Activated CD4-positive, alpha-beta T cell treated with anti-CD3 and anti-CD28 coated beads, Interleukin-2, amount 10 ng/mL, durations not matched to agents 24 days and 14 days (primary cell): ENCODE measurements at regions not wholly inside any gene's neighbourhood (a gene's known extent, or its start where the extent isn't known, plus 50 kb on each side); places are given as distances from the start of the nearest gene placed in this dataset.

Source experiments
- DNase-seq: peaks from one replicate; pipeline ENCODE4 v3.0.0; 2022
- H3K27ac Mint-ChIP-seq: one replicate; pipeline ENCODE4 v1.8.0; 2022; ENCODE audit warnings: mild to moderate bottlenecking, mixed read lengths
- H3K27me3 Mint-ChIP-seq: one replicate; pipeline ENCODE4 v1.8.0; 2022; ENCODE audit warnings: mixed read lengths
- H3K36me3 Mint-ChIP-seq: one replicate; pipeline ENCODE4 v1.8.0; 2022; ENCODE audit warnings: low read depth, mild to moderate bottlenecking, mixed read lengths
- H3K4me1 Mint-ChIP-seq: one replicate; pipeline ENCODE4 v1.8.0; 2021; ENCODE audit warnings: mixed read lengths
- H3K4me3 Mint-ChIP-seq: one replicate; pipeline ENCODE4 v1.8.0; 2022; ENCODE audit warnings: mild to moderate bottlenecking, moderate library complexity, mixed read lengths
- H3K9me3 Mint-ChIP-seq: one replicate; pipeline ENCODE4 v1.8.0; 2021; ENCODE audit warnings: mixed read lengths
- intact Hi-C: fragments of 100-400 bp; cut with micrococcal nuclease; formaldehyde crosslinking; loops from one replicate; pipeline ENCODE4 v1.15.1; 2023

GRCh38 chr22:48900327-48900597 lies 927.4 kb downstream of the BRD1 start:
- H3K9me3 Mint-ChIP-seq, result no peaks in the 10 kb centered on the region
- H3K27me3 Mint-ChIP-seq, result no peaks in the 10 kb centered on the region
- no peaks in the 10 kb centered on the region for H3K4me1 Mint-ChIP-seq
- no peak overlapping the region for H3K27ac Mint-ChIP-seq
- intact Hi-C loops, result no loop called here
- no peak for DNase-seq
- H3K4me3 Mint-ChIP-seq, result no peak overlapping the region
- H3K36me3 Mint-ChIP-seq, result no peaks in the 10 kb centered on the region

- Mint-ChIP-seq H3K27ac (no peak overlapping the region), H3K9me3 (no peaks in the 10 kb centered on the region), H3K4me1 (no peaks in the 10 kb centered on the region), H3K36me3 (no peaks in the 10 kb centered on the region), H3K4me3 (no peak overlapping the region), H3K27me3 (no peaks in the 10 kb centered on the region)
- intact Hi-C loops, result no loop called here
- DNase-seq, result no peak
Observed at GRCh38 chr22:48899523-48900326, 927.9 kb downstream of the BRD1 start.

- no peak for DNase-seq
- no peak overlapping the region for H3K4me3 Mint-ChIP-seq
Observed at GRCh38 chr22:48898524-48899250, 929.0 kb downstream of the BRD1 start.

GRCh38 chr22:48897645-48898370 lies 929.9 kb downstream of the BRD1 start:
- Mint-ChIP-seq H3K4me1 (no peaks in the 10 kb centered on the region), H3K4me3 (no peak overlapping the region), H3K27ac (no peak overlapping the region), H3K27me3 (no peaks in the 10 kb centered on the region), H3K36me3 (no peaks in the 10 kb centered on the region), H3K9me3 (no peaks in the 10 kb centered on the region)
- no peak for DNase-seq
- intact Hi-C loops, result no loop called here

More at GRCh38 chr22:48898524-48899250, 929.0 kb downstream of the BRD1 start:
- intact Hi-C loops, result no loop called here
- Mint-ChIP-seq H3K27ac (no peak overlapping the region), H3K9me3 (no peaks in the 10 kb centered on the region), H3K36me3 (no peaks in the 10 kb centered on the region), H3K27me3 (no peaks in the 10 kb centered on the region), H3K4me1 (no peaks in the 10 kb centered on the region)

- no peaks in the 10 kb centered on the region for H3K9me3 Mint-ChIP-seq
- intact Hi-C loops, result no loop called here
- no peaks in the 10 kb centered on the region for H3K27me3 Mint-ChIP-seq
- no peak overlapping the region for H3K4me3 Mint-ChIP-seq
- no peak overlapping the region for H3K27ac Mint-ChIP-seq
- no peaks in the 10 kb centered on the region for H3K36me3 Mint-ChIP-seq
- no peaks in the 10 kb centered on the region for H3K4me1 Mint-ChIP-seq
- DNase-seq, result no peak
Observed at GRCh38 chr22:48896766-48897644, 930.7 kb downstream of the BRD1 start.

- intact Hi-C loops, result no loop called here
- Mint-ChIP-seq H3K27me3 (no peaks in the 10 kb centered on the region), H3K27ac (no peak overlapping the region), H3K4me1 (no peaks in the 10 kb centered on the region), H3K9me3 (no peaks in the 10 kb centered on the region), H3K36me3 (no peaks in the 10 kb centered on the region), H3K4me3 (no peak overlapping the region)
- DNase-seq, result no peak
Observed at GRCh38 chr22:48895831-48896765, 931.6 kb downstream of the BRD1 start.

- H3K9me3 Mint-ChIP-seq, result no peaks in the 10 kb centered on the region
Observed at GRCh38 chr22:48895336-48895735, 932.3 kb downstream of the BRD1 start.

GRCh38 chr22:48894804-48895250 lies 932.8 kb downstream of the BRD1 start:
- H3K9me3 Mint-ChIP-seq, result no peaks in the 10 kb centered on the region
- H3K4me3 Mint-ChIP-seq, result no peak overlapping the region
- no peaks in the 10 kb centered on the region for H3K36me3 Mint-ChIP-seq
- no peaks in the 10 kb centered on the region for H3K27me3 Mint-ChIP-seq
- H3K4me1 Mint-ChIP-seq, result no peaks in the 10 kb centered on the region
- intact Hi-C loops, result no loop called here
- no peak overlapping the region for H3K27ac Mint-ChIP-seq
- DNase-seq, result no peak

More at GRCh38 chr22:48895336-48895735, 932.3 kb downstream of the BRD1 start:
- no peaks in the 10 kb centered on the region for H3K36me3 Mint-ChIP-seq
- no peaks in the 10 kb centered on the region for H3K27me3 Mint-ChIP-seq
- no peak overlapping the region for H3K27ac Mint-ChIP-seq
- no peaks in the 10 kb centered on the region for H3K4me1 Mint-ChIP-seq
- H3K4me3 Mint-ChIP-seq, result no peak overlapping the region
- DNase-seq, result no peak
- intact Hi-C loops, result no loop called here

GRCh38 chr22:48894064-48894671 lies 933.5 kb downstream of the BRD1 start:
- Mint-ChIP-seq H3K27ac (no peak overlapping the region), H3K4me1 (no peaks in the 10 kb centered on the region), H3K36me3 (no peaks in the 10 kb centered on the region), H3K27me3 (no peaks in the 10 kb centered on the region), H3K9me3 (no peaks in the 10 kb centered on the region), H3K4me3 (no peak overlapping the region)
- no peak for DNase-seq
- intact Hi-C loops, result no loop called here

GRCh38 chr22:48893288-48894063 lies 934.2 kb downstream of the BRD1 start:
- Mint-ChIP-seq H3K27ac (no peak overlapping the region), H3K36me3 (no peaks in the 10 kb centered on the region), H3K4me1 (no peaks in the 10 kb centered on the region), H3K4me3 (no peak overlapping the region), H3K27me3 (no peaks in the 10 kb centered on the region), H3K9me3 (no peaks in the 10 kb centered on the region)
- intact Hi-C loops, result no loop called here
- no peak for DNase-seq

GRCh38 chr22:48892578-48893287 lies 934.9 kb downstream of the BRD1 start:
- Mint-ChIP-seq H3K4me1 (no peaks in the 10 kb centered on the region), H3K36me3 (no peaks in the 10 kb centered on the region)

More at GRCh38 chr22:48892578-48893287, 934.9 kb downstream of the BRD1 start:
- H3K9me3 Mint-ChIP-seq, result no peaks in the 10 kb centered on the region
- no peaks in the 10 kb centered on the region for H3K27me3 Mint-ChIP-seq
- no peak overlapping the region for H3K4me3 Mint-ChIP-seq
- intact Hi-C loops, result no loop called here
- no peak for DNase-seq
- no peak overlapping the region for H3K27ac Mint-ChIP-seq
